ENCODE measurements at regions not wholly inside any gene's neighbourhood (a gene's known extent, or its start where the extent isn't known, plus 50 kb on each side); places are given as distances from the start of the nearest gene placed in this dataset.
"Not testable (repeated sequence)": the region's sequence is repeated elsewhere in the genome, so short reads cannot be mapped to it uniquely, and the experiment has no call there.

DNA sequence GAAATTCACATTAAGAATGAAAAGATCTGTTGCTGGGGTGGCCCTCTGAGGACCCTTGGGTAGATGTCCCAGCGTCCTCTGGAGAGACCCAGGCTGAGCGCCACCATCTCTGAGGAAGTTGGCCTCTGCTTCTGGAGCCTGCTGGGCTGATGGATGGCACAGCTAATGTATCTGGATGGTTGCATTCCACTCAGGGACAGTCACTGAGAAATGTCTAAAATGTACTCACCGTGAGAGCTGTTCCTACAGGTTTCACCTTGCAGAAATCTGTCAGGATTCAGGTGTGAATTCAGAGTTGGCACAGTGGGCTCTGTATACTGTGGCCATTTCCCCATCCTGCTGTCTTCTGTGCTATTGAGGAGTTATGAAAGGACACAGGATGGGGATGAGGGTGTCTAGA is 247.2 kb downstream of the AACS start:
- no peak for DNase-seq

DNA sequence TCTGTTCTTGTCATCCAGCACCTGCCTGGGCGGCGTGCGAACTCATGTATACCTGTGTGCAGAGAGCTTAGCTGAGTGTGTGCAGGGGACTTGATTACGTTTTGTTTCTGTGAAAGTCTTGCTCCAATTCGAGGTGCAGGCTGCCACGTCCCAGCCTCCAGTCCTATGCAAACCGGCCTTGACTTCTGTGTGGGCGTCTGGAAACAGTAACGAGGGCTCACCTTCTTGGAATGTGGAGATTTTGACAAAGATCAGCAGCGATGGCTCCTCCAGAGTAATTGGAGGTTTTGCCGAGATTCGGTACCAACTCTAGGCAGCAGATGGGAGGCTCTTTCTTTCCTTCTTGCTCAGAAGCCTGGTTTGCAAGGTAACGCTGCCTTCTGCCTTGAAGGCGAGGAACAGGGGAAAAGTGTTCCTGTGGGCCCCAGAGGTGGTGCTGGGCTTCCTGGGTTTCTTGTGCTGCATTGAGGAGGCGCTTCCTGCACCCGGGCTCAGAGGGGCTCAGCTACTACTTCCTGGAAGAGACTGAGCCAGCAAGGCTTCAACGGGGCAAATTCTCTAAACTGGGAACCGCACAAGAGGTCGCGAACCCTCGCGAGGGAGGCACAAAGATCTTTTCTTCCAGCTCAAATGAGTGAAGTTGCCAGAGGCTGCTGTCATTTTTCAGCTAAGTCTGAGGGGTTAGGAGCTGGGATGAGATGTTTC is 249.0 kb downstream of the AACS start:
- DNase-seq = no peak

DNA sequence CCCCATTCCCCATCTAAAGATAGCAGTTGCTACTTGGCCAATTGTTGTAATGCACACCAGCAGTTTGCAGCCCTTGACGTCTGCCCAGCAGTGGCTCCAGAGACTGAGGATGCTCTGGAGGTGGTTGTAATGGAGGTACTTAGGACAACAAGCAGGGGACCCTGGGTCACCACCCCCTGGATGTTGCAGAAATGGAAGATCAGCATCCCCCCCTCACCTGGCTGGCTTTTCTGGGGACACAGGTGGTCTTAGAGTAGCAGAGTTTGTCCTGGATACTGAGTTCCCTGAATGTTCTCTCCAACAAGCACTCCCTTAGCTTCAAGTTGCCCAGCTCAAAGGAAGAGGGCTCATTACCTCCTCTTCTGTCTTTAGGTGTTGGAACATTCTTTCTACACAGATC is 250.5 kb downstream of the AACS start:
- no peak for DNase-seq

DNA sequence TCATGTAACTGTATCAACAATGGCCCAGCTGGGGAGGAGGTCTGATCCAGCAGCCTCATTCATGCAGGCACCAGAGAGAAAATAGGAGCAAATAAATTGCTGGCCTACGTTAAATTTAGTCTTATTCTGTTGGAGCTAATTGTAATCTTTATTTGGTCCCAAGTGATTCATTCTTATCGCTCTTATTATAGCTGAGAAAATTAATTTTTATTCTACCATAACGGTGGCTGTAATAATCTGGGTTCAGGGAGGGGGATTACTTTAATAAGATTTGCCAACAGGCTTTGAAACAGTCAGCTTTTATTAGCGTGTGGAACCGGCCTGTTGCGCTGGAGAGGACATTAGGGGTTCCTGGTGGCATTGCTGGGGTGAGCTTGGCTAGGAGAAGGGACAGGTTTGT is 254.9 kb downstream of the AACS start:
- DNase-seq = no peak

DNA sequence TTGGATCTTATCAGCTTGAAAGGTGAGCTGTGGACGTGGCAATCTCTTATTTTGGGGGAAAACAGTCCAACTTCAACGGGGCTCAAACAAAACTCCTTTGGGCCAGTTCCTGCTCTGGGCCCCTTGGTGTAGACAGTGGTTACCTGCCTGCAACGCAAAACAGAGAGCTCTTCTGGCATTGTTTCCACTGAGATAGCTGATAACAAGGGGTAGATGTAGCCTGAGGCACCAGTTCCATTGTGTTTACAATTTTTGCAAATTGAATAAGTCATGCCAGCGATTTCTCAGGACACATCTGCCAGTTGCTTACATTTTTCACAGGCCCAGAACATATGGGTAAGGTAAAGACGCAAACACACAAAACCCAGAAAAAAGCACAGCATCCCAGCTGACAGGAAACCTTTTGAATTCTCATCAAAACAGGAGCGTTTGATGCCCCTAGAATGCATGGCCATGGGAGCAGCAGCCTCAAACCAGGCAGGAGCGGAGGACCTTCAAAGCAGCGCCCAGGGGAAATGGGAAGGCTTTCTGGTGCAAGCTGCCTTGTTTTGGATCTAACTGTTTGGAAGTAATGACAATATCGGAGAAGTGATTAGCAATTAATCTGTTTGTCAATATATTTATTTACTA is 259.7 kb downstream of the AACS start:
- DNase-seq = no peak

DNA sequence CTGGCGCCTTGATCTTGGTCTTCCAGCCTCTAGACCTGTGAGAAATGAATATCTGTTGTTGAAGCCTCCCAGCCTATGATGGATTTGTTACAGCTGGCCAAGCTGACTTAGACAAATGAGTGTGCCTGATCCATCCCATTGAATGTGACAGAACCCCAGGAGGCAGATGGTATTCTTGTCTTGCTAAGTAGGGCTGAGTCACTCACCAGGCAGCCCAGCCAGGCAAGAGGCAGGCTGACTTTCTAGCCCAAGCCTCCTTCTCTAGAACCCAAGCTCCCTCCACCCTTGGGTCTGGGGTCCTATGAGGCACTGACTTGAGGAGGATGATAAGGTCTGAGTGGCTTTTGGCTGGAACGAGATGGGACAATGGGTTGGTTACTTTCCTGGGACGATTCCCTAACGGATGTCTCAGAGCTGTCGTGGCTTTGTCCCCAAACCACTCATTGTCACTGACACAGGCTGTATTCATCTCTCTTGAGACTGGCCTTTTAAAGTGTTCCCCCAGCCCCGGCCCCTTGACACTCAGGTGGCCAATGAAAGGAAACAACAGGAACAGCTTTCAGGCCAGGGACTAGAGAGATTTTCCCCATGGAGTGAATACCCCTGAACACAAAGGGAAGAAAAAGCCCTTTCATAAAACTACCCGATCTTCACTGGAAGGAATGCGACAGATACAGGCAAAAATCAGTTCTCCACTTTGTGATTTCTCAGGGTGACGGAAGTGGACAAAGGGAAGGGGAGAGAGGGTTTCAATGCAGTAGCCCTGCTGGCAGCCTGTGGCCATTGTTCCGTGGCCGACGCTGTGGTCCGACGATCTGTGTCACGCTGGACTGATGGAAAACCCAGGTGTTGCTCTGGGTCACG is 264.2 kb downstream of the AACS start:
- DNase-seq = no peak

DNA sequence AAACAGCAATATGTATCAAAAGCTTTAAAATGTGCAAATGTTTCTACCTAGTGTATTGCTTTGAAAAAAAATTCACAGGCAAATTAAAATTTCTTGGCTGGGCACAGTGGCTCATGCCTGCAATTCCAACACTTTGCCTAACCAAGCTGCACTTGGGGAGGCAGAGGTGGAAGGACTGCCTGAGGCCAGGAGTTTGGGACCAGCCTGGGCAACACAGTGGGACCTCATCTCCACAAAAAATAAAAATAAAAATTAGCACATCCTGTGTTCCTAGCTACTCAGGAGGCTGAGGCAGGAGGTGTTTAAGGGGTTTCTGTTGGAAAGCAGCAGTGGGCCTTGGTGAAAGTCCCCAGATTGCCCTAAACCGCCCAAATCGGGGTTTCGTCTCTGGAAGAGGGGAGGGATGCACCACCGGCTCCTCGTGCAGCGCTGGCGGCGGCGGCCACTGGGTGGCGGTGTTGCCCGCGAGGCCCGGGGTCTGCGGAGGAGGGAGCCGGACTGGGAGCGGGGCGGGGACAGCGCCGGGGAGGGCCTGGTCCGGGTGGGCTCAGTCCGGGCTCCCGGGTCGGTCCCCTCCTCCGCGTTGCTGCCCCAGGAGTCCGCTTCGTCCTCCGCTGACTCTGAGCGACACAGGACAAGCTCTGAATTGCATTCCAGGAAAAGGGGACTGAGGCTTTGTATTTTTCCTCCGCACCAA is 265.6 kb downstream of the AACS start:
- DNase-seq = peak; percentile 52

DNA sequence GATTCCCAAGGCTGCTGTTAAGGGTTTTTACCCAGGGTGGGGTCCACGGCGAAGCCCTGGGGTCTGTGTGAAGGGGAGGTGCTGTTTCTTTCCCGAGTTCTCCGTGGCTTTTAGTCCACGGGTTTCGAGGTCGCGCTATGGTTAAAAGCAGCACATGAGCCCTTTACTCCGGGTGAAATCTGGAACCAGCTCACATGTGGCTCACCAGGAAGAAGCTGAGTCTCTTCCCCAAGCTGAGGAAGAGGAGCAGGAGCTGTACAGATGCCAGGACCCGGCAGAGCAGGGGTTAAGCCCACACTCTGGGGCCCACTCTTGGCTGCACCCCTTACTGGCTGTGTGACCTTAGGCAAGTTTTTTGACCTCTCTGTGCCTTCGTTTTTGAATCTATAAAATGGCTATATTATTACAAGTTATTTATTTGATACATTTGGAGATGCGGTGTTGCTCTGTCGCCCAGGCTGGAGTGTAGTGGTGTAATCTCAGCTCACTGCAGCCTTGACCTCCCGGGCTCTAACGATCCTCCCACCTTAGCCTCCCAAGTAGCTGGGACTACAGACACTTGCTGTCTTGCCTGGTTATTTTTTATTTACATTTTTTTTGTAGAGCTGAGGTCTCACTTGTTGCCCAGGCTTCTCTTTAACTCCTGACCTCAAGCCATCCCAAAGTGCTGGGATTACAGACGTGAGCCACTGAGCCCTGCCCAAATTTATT is 266.3 kb downstream of the AACS start:
- no peak for DNase-seq

DNA sequence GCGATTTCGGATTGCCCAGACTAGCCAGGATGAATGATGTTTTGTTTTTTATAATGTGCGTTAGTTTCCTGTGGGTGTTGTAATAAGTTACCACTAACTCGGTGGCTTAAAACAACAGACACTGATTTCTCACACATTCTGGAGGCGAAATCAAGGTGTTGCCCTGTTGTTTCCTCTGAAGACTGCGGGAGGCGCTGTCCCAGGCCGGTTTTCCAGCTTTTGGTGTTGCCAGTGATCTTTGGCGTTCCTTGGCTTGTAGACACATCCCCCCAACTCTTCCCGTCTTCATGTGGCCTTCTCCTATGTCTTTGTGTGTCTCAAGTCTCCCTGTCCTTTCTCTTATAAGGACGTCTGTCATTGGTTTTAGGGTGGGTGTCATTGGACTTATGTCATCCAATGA is 267.7 kb downstream of the AACS start:
- no peak for DNase-seq

DNA sequence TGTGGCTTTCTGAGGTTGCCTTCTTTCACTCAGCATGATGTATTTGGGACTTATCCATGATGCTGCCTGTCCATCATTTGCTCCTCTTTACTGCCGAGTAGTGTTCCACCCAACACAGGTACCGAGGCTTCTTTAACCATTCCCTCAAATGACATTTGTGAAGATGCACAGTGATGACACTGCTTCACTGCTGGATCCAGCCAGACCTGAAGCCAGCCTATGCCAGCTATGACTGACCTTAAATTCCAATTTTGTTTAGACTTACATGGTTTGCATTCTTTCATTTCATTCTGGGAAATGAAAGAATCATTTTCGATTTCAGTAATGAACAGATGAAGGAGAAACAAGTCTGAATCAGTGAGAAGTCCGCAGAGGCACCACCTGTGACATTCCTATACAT is 271.0 kb downstream of the AACS start:
- no peak for DNase-seq

DNA sequence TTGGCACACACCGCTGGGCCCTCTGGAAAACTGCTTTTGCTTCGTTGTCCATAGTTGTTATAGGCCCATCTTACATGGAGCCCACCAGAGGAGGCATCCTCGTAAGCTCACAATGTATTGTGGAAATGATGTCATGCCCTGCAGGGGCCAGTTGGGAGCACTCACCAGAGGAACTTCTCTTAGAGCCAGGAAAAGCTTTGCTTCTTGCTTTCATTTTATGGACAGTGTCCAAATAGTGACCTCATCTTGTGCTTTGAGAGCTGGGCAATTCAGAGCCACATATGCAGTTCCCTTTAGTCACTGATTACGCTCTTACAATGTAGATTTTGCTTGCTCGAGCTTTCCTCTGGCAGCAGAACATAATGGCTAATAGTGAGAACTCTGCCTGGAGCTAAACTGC is 275.6 kb downstream of the AACS start:
- no peak for DNase-seq

DNA sequence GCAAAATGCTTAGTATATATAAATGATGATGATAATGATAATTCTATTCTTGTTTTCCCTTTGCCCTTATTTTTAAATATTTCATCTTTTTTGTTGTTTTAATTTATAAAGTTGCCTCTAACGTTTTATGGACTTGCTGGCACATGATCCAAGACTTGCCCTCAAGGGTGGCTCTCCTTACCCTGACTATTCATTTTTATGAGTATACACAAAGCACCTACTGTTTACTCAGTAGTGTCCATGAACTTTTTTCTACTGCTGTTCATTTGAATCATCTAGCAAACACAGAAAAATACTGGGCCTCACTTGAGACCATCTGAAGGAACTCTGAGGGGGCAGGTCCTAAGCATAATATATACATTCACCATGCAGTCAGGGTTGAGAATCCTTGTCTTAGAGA is 276.2 kb downstream of the AACS start:
- DNase-seq = no peak

DNA sequence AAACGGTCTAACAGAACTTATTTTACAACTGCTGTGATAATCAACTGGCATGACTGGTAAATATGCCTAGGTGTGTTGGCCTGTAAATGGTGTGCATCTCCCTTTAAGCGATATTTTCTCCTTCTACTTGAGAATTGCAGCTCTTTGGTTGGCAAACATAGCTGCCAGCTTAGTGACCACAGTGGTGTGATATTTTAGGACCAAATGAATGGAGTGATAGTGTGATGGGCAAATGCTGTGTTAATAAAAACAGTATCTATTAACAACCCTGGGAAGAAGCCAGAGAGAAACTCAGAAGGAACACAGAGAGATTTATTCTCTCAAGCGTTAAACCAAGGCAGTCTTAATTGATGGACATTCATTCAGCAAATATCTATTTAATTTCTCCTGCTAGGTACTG is 278.4 kb downstream of the AACS start:
- no peak for DNase-seq

DNA sequence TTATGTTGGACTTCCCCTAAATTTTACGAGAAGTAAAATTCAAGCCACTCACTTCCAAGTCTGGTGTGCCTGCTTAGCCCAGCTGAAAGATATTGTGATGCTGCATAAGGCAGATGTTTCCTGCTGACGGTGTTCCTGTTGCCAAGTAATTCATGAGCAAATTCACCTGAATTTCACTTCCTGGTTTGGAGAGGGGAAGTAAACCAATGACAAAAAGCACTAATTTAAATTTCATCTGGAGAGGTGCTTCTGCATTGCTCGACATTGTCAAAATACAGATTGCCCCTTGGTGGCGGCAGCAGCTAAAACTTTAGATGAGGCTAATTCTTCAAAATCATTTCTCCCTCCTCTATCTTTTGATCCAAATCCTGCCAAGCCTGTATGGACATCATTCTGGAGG is 281.1 kb downstream of the AACS start:
- no peak for DNase-seq

DNA sequence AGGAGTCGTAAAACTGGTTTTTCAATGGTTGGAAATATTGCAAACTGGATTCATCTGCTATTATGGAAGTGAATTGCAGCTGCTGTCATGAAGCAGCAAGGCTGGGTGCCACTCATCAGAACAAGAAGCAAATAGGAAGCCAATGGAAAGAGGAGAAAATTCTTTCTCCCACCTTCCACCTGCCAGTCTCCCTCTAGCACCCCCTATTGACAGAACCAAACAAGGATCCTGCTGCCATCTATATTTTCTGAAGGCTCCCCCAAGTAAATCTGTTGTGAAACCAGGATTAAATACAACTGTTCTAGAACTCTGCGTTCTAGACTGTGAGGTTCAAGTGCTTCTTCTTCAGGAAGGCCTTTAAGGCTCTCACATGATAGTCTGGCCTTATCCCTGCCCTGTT is 286.6 kb downstream of the AACS start:
- DNase-seq = no peak

DNA sequence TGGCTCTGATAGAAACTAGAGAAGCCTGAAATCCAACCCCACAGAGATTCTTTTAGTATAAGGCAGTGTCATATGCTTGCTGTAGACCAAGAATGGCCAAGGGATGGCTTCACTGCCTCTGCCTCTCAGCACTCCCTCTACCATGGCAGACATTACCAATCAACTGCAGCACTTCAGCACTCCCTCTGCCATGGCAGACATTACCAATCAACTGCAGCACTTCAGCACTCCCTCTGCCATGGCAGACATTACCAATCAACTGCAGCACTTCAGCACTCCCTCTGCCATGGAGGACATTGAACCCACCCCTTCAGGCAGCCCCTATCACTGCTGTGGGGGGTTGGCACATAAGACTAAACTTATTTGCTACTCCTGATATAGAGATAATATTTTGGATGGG is 287.8 kb downstream of the AACS start:
- DNase-seq = not testable (repeated sequence)

DNA sequence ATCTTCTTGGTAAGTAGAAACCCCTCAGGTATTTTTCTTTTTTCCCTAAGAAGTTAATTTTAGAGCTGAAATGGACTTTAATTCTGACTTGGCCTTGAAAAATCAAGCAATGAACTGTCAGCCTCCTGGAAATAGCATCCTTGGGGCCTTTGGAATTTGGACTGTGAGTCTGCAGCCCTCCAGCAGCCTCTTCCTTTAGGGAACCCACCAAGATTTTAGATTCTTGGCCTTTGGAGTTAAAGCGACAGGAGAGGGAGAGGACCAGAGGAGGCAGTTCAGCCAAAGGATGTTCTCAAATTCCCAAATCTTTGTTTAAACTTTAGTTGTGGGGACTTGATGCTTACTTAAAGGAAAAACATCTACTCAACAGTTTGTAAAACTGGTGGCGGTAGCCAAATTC is 288.6 kb downstream of the AACS start:
- no peak for DNase-seq

DNA sequence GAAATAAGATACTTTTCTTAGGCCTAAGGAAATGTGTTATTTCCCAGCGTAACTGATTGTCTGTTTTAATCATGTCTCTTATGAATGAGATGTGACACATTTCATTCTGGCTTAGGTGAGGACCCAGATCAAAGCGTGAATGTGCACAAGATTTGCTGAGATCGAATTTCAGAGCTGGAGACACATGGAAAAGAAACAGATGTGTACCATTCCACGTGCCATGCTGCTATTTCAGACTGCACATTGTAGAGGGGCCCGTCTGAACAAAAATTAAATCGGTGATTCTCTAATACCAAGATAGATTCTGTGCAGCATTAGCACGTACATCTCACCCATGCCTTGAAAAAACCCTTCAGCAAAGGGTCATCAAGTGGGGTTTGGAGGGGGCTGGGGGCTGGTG is 290.4 kb downstream of the AACS start:
- DNase-seq = no peak

DNA sequence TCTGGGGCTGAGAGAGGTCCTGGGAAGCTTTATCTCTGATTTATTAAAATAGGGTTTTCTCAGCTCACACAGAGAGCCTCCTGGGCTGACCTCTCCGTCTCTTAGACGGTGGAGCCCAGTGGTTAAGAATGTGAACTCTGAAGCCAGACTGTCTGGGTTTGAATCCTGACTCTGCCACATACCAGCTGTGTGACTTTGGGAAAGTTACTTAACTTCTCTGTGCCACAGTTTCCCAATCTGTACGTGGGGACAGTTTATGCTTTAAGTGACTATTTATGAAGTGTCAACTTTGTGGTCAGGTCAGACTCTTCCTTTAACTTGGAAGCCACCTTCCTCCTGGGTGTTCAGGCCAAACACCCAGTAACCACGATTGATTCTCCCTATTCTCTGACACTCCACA is 290.9 kb downstream of the AACS start:
- no peak for DNase-seq

DNA sequence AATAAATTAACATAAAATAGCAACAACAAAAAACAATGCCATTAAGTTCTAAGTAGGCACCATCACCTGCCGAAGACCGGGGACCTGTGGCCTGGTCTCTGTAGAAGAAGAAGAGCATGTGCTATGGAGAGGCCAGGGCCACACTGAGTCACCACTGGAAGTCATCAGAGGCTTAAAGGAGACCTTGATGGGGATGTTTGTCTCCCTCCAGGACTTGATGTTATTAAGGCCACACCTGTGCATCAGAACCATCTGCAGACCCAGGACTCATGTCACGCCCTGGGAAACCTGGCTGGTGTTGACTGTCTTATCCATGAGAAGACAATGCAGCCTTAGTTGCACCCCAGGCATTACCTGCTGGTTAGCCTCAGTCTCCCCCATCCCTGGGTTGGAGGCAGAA is 292.3 kb downstream of the AACS start:
- no peak for DNase-seq

DNA sequence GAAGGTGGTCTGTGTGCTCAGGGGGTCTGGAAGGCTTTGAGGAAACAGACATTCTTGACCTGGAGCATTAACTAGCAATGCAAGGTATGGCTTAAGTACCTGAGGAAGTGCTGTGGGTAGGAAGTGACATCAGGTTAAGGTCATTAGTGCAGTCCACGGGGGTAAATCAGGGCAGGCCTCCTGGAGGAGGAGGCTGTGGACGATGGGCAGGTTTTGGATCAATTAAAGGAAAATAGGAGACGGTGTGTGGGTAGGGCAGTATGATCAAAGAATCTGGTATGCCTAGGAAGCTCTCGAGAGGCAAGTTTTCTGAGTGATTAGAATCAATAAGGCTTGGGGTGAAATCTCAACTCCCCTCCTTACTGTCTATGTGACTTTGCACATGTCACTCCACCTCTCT is 295.3 kb downstream of the AACS start:
- no peak for DNase-seq

DNA sequence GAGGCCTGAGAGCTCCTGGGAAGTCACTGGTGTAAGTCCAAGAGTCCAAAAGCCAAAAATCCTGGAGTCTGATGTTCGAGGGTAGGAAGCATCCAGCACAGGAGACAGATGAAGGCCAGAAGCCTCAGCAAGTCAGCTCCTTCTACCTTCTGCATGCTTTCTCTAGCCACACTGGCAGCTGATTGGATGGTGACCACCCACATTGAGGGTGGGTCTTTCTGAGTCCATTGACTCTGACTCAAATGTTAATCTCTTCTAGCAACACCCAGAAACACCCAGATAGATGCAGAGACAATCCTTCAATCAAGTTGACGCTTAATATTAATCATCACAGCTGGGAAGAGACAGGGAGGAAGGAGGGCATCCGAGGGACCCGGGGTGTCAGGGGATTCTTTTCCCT is 305.8 kb downstream of the AACS start:
- no peak for DNase-seq

DNA sequence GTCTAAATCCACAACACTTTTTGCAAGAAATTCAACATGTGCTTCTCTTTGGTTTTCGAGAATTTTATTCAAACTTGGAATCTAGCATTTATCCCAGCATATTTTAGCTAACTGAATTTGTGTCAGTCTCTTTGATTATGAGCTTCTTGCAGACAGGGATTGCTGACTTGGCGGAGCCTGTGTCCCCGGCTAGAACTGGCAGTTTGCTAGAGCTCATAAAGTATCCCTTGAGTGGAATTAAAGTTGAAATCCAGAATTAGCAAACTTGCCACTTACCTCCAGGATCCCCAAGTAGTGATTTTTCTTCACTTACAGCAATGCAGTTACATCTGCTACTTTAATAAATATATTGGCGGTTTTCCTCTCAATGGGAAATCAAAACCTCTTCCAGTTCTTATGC is 306.9 kb downstream of the AACS start:
- no peak for DNase-seq
